HG03432 (cell line): ENCODE measurements at regions not wholly inside any gene's neighbourhood (a gene's known extent, or its start where the extent isn't known, plus 50 kb on each side); places are given as distances from the start of the nearest gene placed in this dataset.

Experiments
- ATAC-seq: cut with Tn5 transposase; IDR thresholded peaks from one replicate; pipeline ENCODE4 v1.9.1; 2021; ENCODE audit warnings: mild to moderate bottlenecking, moderate library complexity; ENCODE audit not compliant: unreplicated experiment

DNA sequence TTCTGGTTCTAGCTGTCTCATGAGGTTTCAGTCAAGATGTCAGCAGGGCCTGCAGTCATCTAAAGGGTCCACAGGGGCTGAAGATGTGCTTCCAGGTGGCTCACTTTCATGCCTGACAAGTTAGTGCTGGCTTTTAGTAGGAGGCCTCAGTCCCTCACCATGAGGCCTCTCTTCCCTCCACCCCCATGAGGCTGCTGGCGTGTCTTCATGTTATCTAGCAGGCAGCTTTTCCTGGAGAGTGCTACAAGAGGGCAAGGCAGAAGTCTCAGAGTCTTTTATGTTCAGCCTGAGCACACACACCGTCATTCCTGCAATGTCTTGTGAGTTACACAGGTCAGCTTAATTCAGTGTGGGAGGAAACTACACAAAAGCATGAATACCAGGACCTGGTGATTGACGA, 769.9 kb downstream of the HDGFL1 start:
- ATAC-seq, result no peak

DNA sequence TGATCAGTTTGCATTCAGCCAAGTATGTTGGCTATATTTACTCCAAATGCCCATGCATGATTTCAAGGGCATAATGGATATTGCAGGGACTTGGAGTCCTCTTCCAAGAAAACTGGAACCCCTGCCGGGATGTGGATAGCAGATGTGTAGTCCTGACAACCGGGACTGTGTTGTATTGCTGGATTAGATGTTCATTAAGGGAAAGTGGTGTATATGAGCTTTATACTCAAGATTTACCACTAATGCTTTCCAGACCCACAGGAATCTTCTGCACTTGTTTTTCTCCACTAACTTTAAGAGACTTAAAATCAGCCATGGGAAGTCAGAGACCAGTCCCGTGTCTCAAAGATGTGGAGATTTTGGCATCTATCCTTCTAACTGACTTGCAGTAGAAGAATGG, 770.9 kb downstream of the HDGFL1 start:
- ATAC-seq, result no peak

DNA sequence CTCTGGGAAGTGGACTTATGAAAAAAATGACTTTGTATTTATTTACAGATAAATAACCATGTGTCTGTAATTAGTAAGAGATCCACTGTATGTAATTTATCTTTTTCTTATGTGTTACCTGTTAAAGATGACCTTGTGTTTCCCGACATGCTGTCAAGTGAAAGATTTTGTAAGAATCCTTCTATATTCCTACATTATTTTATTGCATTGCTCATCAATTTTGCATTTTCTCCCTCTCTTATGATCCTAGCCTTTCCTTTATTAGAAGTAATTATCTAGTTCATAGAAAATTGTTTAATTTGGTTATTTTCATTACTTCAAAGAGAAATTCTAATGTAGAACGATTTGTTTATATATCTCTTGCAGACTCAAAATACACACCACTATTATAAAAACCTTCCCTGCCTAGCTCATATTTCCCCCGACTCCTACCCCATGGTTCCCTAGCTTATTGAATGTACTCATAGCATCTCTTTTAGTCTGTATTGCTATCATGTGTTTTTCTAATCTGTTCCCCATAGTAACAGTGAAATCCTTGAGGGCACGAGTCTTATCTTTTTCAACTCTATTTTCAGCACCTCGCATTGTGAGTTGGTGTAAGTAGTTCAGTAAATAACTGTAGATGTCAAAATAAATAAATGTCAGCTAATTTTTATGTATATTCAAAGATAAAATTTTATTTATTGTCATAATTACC, 774.4 kb downstream of the HDGFL1 start:
- no peak for ATAC-seq

DNA sequence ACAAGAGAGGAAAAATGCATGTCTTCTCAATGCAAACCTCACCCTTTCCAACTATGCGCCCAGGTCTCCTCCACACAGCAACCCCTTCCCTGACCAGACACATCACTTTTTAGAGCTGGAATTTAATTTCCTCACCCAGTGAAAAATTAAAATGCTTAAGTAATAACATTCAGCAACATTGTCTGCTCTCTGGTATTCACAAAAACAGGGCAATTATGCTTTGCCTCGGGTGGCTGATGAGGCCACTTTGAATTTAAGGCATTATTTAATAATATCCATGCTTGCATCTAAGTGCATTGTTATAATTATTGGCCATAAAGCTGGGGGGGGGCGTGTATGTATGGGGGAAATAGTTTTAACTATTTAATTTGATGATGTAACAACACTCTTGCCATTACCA, 777.8 kb upstream of the NRSN1 start:
- ATAC-seq, result no peak

DNA sequence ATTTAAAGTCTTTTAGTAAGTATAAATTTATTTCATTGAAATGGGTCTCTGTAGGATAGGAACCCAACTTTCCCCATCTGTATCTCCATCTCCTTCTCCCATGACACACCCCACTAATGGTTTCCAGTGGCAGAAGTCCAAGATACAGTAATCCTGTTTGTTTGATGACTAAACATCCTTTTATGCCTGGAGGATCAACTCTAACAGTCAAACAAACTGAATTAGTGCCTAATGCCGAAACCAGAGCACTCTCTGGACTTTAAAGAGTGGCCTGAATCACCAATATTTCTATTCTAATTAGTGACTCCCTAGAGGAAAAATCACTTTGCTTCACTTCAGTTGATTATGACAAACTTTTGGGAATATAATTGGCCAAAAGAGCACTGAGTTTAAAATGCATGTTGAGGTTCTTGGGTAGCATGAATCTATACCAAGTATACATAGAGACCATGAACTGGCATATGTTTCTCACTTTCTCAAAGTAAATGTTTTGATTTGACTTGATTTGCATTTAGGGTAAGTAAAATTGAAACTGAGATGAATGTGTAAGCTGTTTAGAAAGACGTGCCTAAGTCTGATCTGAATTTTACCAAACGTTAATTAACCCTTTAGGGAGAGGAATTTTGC, 776.4 kb upstream of the NRSN1 start:
- no peak for ATAC-seq

DNA sequence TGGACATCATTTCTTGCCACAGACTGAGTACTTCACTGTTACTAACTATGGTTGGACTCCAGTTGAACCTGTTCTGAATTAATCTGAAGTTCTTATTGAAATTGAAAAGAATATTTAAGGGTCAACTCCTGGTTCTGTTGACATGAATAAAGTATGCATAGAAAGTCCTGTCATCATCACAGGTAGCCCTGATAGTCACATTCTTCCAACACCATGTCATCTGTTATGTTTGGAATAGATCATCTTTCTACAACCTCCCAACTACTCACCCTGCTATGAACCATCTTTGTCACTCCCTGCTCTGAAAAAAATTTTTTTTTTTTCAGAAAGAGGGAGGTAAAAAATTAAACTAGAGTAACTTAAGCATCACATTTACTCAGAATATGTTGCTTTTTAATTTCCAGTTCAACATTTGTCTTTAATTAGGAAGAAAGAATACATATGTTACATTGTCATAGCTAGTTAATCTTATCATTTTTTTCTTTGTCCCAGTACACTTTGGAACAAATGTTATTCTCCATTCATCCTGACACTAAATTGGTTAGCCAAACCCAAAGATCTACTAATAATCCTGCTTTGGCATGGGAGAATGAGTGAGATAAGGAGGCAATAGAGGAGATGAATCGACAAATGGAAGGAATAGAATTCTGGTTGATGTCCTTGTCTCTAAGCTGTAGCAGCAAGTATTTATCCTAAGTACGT, 775.1 kb upstream of the NRSN1 start:
- ATAC-seq, result no peak

DNA sequence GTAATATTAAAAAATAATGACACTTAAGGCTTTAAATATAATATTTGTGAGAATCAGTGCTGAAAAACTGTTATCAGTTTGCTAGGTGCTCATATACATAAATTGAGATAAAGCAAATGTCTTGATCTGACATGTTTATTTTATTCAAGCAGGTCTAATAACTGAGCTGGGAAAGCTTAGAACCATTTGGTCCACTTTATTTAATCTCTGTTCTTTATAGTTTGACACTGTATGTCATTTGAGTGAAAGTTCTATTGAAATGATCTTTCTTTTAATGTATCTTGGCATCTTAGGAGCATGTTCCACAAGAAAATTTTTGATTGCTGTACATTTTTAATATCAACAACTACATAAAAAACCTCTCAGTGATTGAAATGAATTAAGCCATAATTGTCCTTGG, 772.0 kb upstream of the NRSN1 start:
- ATAC-seq, result no peak

DNA sequence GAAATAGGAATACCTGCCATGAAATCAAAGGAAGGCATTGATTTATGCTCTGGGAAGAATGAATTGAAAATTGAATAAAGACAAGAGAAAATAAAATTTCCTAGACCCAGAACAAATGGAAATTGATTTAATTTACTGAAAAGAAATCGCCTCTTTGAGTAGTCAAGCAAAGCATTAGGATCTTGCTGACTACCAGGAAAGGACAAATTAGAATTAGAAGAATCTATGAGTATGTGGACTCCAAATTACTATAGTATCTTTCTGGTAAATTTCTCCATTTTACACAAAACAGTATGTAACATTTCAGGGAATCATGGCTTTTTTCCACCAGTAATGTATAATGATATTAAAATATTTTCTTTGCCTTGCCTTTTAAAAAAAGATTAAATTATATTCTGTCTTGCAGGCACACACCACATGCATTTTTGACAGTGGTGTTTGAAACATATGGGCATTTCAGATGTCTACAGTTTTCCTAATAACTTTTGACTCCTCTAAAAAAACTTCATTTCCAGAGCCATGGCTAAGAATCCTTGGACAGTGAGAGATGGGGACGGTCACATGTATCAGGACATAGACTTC, 768.7 kb upstream of the NRSN1 start:
- ATAC-seq, result no peak

DNA sequence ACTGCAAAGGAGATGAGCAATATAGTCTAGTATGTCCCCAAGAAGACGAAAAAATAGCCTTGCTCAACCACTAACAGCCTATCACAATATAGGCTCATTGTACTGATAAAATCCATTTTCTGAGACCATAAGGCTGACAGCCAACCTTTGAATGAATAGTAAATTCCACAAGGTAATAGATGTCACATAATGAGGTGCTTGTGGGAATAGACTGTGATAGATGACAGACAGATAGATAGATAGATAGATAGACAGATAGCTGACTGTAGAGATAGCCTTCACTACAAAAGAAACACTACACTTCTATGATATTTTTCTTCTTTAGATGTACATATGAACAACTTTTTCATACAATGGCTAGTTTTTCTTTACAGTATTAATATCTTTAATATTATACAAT, 760.3 kb upstream of the NRSN1 start:
- no peak for ATAC-seq

DNA sequence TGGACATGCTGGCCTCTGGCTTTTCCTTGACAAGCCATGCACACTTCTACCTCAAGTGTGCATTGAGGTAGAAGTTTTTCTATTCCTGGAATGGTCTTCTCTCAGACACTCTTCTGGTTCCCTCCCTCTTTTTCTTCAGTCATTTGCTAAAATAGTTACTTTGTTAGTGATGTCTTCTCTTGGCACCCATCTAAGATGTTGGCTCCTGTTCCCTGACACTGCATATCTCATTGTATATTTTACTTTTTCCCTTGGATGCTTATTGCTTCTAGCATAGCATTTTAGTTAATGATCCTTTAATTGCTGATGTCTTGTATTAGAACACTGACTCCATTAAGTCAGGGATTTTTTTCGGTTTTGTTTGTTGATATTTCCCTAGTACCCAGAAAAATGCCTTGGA, 758.7 kb upstream of the NRSN1 start:
- no peak for ATAC-seq

DNA sequence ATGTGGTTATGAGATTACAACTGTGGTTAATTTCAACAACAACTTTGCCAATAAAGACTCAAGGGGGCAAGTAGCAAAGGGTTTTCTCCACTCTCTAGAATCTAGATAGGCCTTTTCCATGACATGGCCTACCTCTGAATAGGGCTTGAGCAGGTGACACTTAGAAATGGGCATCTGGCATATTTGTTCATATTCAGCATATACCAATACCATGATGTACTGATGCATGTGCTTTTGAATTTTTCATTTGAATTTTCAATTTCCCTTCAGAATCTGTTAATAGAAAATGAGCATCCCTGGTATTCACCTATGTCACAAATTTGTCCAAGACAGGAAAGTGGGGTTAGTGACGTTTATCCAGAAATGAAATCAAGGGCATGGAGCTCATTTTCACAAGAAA, 757.5 kb upstream of the NRSN1 start:
- no peak for ATAC-seq

DNA sequence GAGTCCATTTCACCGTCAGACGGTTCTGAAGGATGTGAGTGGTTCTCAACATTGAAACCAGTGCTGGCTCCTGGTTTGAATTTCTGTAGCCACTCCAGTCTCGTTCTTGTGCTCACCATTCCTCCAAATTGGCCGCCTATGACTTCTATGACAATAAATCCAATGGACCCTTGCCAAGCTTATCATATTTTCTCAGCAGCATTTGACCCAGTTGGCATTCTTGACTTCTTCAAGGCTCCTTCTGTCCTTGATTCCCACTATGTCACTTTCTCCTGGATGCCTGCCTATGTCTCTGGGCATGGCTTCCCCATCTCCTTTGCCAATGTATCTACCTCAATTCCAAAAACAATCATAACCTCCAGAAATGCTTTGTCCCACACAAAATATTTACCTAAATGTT, 756.0 kb upstream of the NRSN1 start:
- ATAC-seq, result no peak

DNA sequence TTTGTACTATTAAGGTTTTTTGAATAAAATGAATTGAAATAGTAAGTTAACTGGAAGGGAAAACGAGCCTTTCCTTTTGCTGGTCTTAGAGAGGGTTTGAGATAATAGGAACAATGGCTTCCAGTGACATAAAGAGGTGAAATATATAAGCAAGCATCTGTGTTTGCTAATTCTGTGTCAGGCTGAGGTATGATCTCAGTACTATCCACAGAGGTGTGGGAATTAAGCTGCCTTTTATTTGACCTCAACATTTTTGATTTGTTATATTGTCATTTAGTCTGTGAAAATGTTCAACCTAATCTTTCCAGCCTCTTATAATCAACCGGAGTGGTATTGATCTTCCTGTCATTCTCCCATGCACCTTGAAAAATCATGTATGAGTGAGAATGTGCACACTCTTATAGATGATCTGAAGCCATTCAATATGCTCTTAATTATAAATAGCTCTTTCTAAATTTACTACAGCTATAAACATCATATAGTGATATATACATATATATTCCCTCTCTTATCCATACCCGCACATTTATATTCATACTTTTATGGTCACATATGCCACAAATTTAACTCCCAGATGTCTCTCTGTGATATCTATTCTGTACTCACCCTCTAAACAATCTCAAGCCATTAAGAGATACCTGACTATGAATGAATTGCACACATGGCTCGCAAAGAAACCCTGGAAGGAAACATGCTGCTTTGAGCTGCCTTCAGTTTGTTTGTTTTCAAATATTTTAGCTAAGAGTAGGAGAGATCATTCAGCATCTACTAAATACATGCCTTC, 754.7 kb upstream of the NRSN1 start:
- ATAC-seq, result no peak

DNA sequence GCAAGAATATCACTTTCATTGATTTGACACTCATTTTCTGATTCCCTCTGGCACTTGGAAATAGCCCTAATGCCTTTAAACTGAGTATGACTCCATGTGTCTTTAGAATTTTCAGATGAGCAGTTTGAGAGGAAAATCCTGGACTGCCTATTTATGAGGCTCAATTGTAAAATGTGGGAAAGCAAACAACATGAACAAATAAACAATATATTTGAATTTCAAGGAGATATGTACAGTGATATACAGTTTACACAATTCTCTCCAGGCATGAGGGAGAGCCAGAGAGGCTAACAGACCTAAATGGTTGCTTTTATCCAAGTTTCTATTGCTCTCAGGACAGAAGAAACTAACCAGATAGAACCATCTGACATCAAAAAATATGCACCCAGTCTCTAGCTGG, 748.2 kb upstream of the NRSN1 start:
- ATAC-seq, result no peak

DNA sequence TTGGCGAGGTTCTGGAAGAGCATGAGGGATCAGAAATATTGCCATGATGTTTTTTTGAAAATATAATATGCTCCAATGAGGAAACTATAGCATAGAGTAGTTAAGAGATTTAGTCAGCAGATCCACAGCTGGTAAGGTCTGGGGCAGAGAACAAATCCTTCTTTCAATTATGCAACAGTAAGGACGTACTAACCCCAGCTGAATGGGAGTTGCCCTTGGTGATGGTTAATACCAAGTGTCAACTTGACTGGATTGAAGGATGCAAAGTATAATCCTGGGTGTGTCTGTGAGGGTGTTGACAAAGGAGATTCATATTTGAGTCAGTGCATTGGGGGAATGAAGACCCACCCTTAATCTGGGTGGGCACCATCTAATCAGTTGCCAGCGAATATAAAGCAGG, 745.5 kb upstream of the NRSN1 start:
- no peak for ATAC-seq

DNA sequence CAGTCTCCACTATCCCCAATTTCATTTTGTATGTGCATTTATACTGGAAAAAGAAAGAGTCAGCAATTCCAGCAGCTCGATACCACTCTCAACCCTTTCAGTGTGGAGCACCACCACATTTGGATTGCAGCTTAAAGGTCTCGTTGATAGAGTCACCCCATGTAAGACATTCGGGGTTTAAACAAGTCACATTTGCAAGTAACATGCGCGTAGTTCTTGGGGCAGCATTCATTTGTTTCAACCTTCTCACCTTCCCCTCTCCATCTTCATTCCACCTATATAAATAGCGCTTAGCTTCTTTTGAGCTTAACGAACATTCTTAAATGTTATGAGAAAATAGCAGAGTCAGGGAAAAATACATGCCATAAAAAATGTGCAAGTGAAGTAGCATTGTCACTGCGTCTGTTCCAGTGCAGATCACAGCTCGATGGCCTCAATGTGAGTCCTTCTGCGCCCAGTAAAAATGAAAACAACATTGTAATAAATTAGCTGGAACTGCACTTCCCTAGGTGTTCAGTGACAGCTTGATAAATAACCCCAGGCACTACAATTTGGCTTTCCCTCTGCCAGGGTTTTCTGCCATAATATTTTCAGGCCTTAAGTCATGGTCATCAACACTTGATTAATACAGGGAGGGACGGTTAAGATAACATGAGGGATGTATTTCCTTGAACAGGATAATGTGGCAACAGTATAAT, 737.8 kb upstream of the NRSN1 start:
- ATAC-seq, result no peak

DNA sequence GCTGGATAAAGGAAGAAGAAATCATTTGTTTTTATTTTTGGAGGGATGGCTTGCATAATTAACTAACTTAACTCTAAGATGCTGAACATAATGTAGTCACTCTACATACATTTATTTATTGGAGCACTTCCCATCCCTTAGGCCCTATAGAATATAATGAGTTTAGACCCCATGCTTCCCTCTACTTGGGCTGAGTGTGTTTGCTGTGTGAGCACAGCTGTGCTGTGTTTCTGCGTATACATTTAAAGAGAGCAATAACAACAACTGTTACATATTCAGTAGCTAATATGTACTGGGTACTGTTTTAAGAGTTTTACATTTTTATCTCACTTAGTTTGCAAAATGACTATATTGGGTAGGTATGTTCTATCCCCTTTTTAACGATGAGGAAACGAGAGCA, 736.6 kb upstream of the NRSN1 start:
- ATAC-seq, result no peak

DNA sequence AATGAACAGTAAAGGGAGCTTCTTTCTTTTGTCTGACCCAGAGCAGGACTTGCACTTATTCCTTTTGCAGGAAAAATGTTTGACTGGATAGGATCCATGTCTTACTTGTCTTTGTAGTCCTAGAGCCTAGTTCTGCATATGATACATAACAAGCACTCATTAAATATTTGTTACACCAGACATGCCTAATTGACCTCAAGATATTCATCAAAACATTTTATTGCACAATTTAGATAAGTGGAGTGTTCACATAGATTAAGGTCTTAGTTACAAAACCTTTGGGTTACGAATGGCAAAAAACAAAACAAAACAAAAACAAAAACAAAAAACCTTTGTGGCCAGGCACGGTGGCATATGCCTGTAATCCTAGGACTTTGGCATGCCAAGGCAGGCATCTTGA, 735.8 kb upstream of the NRSN1 start:
- ATAC-seq, result no peak

DNA sequence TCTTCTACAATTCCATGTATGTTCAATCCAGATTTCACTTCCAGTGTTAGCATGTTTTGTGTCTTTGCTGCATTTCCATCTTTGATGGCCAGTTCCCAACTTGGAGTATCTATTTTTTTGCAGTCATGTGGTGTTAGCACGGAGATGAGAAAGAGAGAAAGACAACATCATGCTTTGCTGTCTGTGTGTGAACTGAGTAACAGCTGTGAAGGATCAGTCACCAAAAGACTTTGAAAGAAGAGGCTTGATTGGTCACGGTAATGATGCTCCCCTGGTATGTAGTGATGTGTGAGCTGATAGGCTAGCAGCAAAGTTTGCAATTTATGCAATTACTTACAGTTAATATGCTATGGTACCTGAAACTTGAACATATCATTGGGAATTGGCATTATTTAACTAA, 731.3 kb upstream of the NRSN1 start:
- ATAC-seq, result no peak

DNA sequence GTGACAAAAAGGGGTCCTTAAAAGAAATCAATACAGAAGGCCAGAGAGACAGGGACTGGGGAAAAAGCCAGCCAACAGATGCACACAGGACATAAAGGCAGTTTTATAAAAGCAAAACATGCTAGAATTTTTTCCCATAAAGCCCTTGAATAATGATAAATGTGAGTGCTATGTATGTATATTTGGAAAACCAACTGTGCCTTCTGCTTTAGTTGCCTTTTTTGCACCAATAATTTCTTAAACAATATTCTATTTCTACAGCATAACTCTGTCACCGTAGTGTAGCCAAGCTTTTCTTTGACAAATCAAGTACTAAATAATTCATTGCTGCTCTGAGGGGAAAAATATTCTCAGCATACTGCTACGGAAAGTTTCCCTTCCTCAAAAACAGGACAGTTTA, 730.6 kb upstream of the NRSN1 start:
- ATAC-seq, result no peak

DNA sequence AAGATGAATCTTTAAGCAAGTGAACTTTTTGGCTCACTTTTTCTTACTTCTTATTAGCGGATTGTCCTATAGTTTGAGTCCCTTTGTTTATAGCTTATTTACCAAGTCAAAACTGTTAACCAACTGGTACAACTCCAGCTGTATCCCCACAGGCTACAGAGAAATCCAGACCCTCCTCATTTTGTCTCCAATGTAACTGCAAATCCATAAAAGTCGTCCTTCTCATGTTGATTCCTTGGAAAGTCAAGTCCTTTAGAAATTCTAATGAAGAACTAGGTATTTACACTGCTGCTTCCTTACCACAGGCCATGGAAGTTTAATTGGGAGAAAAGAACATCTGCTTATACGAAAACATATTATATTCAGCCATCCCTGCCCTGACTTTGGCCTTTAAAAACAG, 729.1 kb upstream of the NRSN1 start:
- no peak for ATAC-seq
